Spinal cord (tissue), 9 donors: ENCODE measurements at regions not wholly inside any gene's neighbourhood (a gene's known extent, or its start where the extent isn't known, plus 50 kb on each side); places are given as distances from the start of the nearest gene placed in this dataset.
A peak's percentile ranks its signal among the peaks of the same experiment; 100 is the strongest.

ENCODE experiments used
- DNase-seq, 6 donors: peaks; one replicate each; pipeline versions ENCODE4 v3.0.0 to v3.0.0-alpha.2; 2013 to 2015; ENCODE audit warnings: low spot score in 6 of 6, low read depth in 4 of 6
- H3K27ac ChIP-seq: one replicate; pipeline ENCODE4 v1.5.1; 2013; ENCODE audit warnings: low read depth, low read length, control low read depth
- H3K27me3 ChIP-seq: one replicate; pipeline ENCODE4 v1.6.1; 2013; ENCODE audit warnings: low read length; ENCODE audit not compliant: control insufficient read depth, insufficient read depth
- H3K36me3 ChIP-seq: one replicate; pipeline ENCODE4 v1.6.1; 2013; ENCODE audit warnings: low read length; ENCODE audit not compliant: control insufficient read depth, insufficient read depth
- H3K4me1 ChIP-seq: one replicate; pipeline ENCODE4 v1.6.1; 2013; ENCODE audit warnings: low read length; ENCODE audit not compliant: control insufficient read depth, insufficient read depth
- H3K4me3 ChIP-seq: one replicate; pipeline ENCODE4 v1.5.1; 2013; ENCODE audit warnings: low read depth, low read length, control low read depth
- H3K9me3 ChIP-seq: one replicate; pipeline ENCODE4 v1.6.1; 2013; ENCODE audit warnings: low read length; ENCODE audit not compliant: control insufficient read depth, insufficient read depth
- WGBS: methylation state at CpG from one replicate; pipeline ENCODE4 v1.1.5; 2013; ENCODE audit warnings: missing lambda C conversion rate; ENCODE audit not compliant: insufficient coverage; 5-methylcytosine and 5-hydroxymethylcytosine counted together
- donor health status: healthy.

DNA sequence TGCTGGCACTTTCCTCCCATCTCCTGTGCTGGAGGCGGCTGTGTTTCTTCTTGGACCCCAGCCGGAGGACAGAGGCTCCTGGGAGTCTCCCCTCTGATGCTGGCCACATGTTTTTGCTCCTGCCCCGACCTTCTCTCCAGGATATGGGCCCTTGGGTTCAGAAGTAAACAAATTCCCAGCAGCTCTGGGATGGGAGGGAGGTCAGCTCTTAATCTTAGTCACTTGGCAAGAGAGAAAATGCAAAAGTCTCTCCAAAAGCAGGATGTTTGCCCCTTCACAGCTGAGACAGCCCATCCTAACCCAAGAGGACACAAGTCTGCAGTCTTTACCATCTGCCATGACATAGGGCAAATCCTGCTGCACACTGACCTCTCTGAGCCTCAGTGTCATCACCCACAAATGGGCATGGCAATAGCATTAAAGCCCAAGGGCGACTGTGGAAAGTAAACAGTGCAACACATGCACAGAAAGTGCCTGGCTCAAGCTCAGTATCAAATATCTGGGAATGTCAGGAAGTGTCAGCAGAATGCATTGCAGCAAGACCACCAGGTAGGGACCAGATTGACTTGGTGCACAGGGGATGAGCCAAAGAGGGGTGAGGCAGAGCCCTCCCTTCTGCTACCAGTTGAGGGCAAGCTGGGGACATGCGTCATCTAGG is 117.0 kb upstream of the CXCL14 start:
- no peaks in the 10 kb centered on the region for H3K36me3 ChIP-seq
- H3K4me1 ChIP-seq: peaks cover 5% of the 10 kb centered on the region
- H3K27me3 ChIP-seq: no peaks in the 10 kb centered on the region
- no peaks in the 10 kb centered on the region for H3K9me3 ChIP-seq
- 62% methylated on average over 5 of the region's 5 CpGs for WGBS
- no peak overlapping the region for H3K27ac ChIP-seq
- DNase-seq: no peak
- no peak overlapping the region for H3K4me3 ChIP-seq

DNA sequence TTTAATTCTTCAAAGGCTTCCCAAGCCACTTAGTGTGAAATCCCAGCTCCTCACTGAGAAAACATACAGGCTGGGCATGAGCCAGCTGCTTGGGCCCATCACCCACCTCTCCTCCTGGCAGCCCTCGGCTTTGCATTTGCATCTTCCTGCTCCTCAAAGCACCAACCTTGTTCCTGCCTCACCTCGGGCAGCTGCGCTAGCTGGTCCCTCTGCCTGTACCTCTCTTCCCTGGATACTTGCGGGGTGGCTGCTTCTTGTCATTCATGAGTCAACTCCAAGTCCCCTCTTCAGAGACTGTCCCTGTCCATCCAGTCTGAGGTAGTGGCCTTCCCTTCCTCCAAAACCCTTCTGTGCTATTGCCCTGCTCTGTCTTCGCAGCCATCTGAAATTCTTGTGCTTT is 116.1 kb upstream of the CXCL14 start:
- Histone ChIP-seq H3K4me3 (no peak overlapping the region), H3K36me3 (no peaks in the 10 kb centered on the region), H3K4me1 (peaks cover 5% of the 10 kb centered on the region), H3K27me3 (no peaks in the 10 kb centered on the region), H3K9me3 (no peaks in the 10 kb centered on the region), H3K27ac (no peak overlapping the region)
- no peak for DNase-seq
- 79% methylated on average over 5 of the region's 5 CpGs for WGBS

DNA sequence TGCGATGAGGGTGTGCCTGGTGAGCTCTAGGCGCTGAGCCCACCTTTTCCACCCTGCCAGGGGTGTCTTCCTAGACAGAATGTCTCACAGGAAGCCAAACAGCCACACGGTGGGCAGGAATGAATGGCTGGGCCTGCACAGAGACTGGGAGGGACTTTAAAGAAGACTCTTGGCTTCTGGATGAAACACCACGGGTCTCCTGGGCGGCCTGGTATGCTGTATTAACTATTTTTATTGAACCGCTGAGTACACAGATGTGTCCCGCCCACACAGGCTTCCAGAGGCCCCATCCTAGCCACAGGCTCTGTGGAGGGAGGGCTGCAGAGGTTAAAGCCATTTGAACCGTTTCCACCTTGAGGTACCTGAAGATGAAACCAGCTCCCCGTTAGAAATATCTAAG is 115.2 kb upstream of the CXCL14 start:
- H3K27me3 ChIP-seq: peaks cover 2% of the 10 kb centered on the region
- no peak overlapping the region for H3K27ac ChIP-seq
- no peaks in the 10 kb centered on the region for H3K9me3 ChIP-seq
- no peaks in the 10 kb centered on the region for H3K36me3 ChIP-seq
- H3K4me3 ChIP-seq: no peak overlapping the region
- H3K4me1 ChIP-seq: peaks cover 5% of the 10 kb centered on the region
- DNase-seq: no peak
- 60% methylated on average over 5 of the region's 9 CpGs for WGBS

GRCh38 chr5:135693371-135693955 is 114.7 kb upstream of the CXCL14 start:
- 71% methylated on average over 4 of the region's 8 CpGs for WGBS
- Histone ChIP-seq H3K27ac (no peak overlapping the region), H3K9me3 (no peaks in the 10 kb centered on the region), H3K27me3 (peaks cover 3% of the 10 kb centered on the region), H3K4me3 (no peak overlapping the region), H3K4me1 (peaks cover 5% of the 10 kb centered on the region), H3K36me3 (no peaks in the 10 kb centered on the region)
- DNase-seq: no peak

GRCh38 chr5:135691044-135691443 is 112.3 kb upstream of the CXCL14 start:
- peak in 1 of 6 donors; percentile 28 for DNase-seq
- H3K4me3 ChIP-seq: no peak overlapping the region
- H3K27ac ChIP-seq: no peak overlapping the region
- H3K4me1 ChIP-seq: peaks cover 5% of the 10 kb centered on the region
- 41% methylated on average over 5 of the region's 6 CpGs for WGBS
- H3K27me3 ChIP-seq: peaks cover 3% of the 10 kb centered on the region
- H3K36me3 ChIP-seq: no peaks in the 10 kb centered on the region
- no peaks in the 10 kb centered on the region for H3K9me3 ChIP-seq

GRCh38 chr5:135690466-135690865 is 111.7 kb upstream of the CXCL14 start:
- H3K27ac ChIP-seq: no peak overlapping the region
- no peak for DNase-seq
- WGBS: 60% methylated on average over 2 of the region's 2 CpGs

DNA sequence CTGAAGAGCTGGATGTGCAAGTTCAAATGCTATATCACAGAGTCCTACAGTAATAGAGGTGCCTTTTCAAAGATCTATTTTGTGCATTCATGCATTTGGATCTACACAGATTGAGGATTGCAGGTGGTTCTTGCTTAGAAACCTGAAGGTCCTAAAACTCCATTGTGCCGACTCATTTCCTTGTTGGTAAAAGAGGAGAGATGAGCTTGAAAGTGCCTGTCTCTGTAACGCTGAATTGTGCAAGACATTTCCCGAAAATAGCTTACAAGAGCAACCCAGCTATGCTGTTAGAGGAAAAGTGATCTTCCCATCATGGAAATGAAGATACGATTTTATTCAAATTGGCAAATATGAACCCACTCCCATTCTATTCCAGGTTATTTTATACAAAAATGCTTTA is 110.7 kb upstream of the CXCL14 start:
- 100% methylated on average over 1 of the region's 4 CpGs for WGBS
- no peak overlapping the region for H3K27ac ChIP-seq
- peaks cover 5% of the 10 kb centered on the region for H3K4me1 ChIP-seq
- no peaks in the 10 kb centered on the region for H3K36me3 ChIP-seq
- no peaks in the 10 kb centered on the region for H3K9me3 ChIP-seq
- H3K4me3 ChIP-seq: no peak overlapping the region
- peaks cover 3% of the 10 kb centered on the region for H3K27me3 ChIP-seq
- no peak for DNase-seq

More at GRCh38 chr5:135690466-135690865, 111.7 kb upstream of the CXCL14 start:
- Histone ChIP-seq H3K9me3 (no peaks in the 10 kb centered on the region), H3K4me3 (no peak overlapping the region), H3K36me3 (no peaks in the 10 kb centered on the region), H3K27me3 (peaks cover 3% of the 10 kb centered on the region), H3K4me1 (peaks cover 5% of the 10 kb centered on the region)

DNA sequence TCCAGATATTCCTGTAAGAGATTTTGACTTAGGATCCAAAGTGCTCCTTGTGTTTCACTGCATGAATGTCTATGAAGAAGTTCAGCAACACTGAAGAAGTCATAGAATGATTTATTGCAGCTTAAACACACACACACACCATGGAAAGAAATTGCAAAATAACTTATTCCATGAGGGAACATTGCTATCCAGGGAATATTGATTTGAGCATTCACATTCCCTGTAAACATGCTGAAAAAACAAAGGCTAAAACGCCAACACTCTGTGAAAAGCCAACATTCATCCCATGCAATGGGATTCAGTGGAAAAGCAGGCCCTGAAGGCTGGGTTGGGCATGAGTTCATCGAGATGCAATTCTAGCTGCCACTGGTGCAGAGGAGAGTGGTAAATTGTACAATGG is 109.6 kb upstream of the CXCL14 start:
- no peaks in the 10 kb centered on the region for H3K36me3 ChIP-seq
- H3K27me3 ChIP-seq: peaks cover 3% of the 10 kb centered on the region
- no peak for DNase-seq
- no peak overlapping the region for H3K4me3 ChIP-seq
- no peaks in the 10 kb centered on the region for H3K9me3 ChIP-seq
- H3K27ac ChIP-seq: no peak overlapping the region
- no CpG with 5 or more reads among the region's 2 CpGs for WGBS
- H3K4me1 ChIP-seq: no peaks in the 10 kb centered on the region

DNA sequence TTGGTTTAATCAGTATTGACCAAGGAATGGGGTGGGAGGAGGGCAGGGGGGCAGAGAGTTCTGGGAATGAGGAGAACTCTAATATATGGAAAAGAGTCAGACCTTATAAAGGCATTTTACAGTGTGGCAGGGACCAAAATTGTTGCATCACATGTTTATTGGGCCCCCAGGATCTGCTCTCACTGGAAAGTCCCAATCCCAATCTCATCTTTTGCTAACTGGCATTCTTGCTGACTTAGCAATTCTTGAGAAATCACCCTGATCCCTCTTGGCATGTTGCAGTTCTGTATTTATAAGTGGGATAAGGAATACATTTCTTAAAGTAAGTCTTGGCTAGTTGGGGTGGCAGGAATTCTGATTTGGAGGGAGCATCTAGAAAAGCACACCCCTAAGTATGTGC is 104.4 kb upstream of the CXCL14 start:
- DNase-seq: no peak
- no peaks in the 10 kb centered on the region for H3K27me3 ChIP-seq
- no peak overlapping the region for H3K4me3 ChIP-seq
- H3K4me1 ChIP-seq: no peaks in the 10 kb centered on the region
- H3K9me3 ChIP-seq: no peaks in the 10 kb centered on the region
- no peaks in the 10 kb centered on the region for H3K36me3 ChIP-seq
- H3K27ac ChIP-seq: no peak overlapping the region

DNA sequence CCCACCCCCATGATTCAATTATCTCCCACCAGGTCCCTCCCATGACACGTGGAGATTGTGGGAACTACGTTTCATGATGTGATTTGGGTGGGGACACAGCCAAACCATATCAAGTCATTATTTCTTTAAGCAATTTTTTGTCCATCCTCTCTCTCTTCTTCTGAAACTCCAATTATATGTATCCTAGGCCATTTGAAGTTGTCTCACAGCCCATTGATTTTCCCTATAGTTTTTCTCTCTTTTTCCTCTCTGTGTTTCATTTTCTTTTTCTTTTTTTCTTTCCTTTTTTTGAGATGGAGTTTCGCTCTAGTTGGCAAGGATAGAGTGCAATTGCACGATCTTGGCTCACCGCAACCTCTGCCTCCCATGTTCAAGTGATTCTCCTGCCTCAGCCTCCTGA is 101.9 kb upstream of the CXCL14 start:
- WGBS: 100% methylated on average over 4 of the region's 5 CpGs
- H3K9me3 ChIP-seq: no peaks in the 10 kb centered on the region
- no peaks in the 10 kb centered on the region for H3K4me1 ChIP-seq
- no peaks in the 10 kb centered on the region for H3K36me3 ChIP-seq
- no peak overlapping the region for H3K4me3 ChIP-seq
- no peak overlapping the region for H3K27ac ChIP-seq
- no peak for DNase-seq
- no peaks in the 10 kb centered on the region for H3K27me3 ChIP-seq
